AG04449 (cell line): ENCODE measurements at regions not wholly inside any gene's neighbourhood (a gene's known extent, or its start where the extent isn't known, plus 50 kb on each side); places are given as distances from the start of the nearest gene placed in this dataset.
A peak's percentile ranks its signal among the peaks of the same experiment; 100 is the strongest.

Experiments
- CTCF ChIA-PET: fragments of 350-600 bp; formaldehyde crosslinking; extraction: SDS; loops from one replicate; lab custom pipeline; 2021; ENCODE audit warnings: antibody characterized with exemption; lab: Yijun Ruan, JAX
- POLR2A ChIA-PET: fragments of 400-600, 350-600 bp; formaldehyde crosslinking; extraction: SDS; loops from one replicate; lab custom pipeline; 2020; ENCODE audit warnings: antibody characterized with exemption, inconsistent platforms; lab: Yijun Ruan, JAX
- DNase-seq: peaks from one replicate; pipeline ENCODE4 v3.0.0-alpha.2; 2010; ENCODE audit warnings: low read depth, low spot score
- H3K4me3 ChIP-seq: 2 replicates; pipeline ENCODE4 v1.5.1; 2011; ENCODE audit warnings: low read depth, mild to moderate bottlenecking, control low read depth, low read length
- TF ChIP-seq, protein P1 (sequence below): IDR thresholded peaks from one replicate; pipeline ENCODE4 v1.5.1; 2011; ENCODE audit warnings: mild to moderate bottlenecking, moderate library complexity, low read length, control low read depth, inconsistent platforms; ENCODE audit not compliant: insufficient read depth; ENCODE audit errors: missing control alignments

DNA sequence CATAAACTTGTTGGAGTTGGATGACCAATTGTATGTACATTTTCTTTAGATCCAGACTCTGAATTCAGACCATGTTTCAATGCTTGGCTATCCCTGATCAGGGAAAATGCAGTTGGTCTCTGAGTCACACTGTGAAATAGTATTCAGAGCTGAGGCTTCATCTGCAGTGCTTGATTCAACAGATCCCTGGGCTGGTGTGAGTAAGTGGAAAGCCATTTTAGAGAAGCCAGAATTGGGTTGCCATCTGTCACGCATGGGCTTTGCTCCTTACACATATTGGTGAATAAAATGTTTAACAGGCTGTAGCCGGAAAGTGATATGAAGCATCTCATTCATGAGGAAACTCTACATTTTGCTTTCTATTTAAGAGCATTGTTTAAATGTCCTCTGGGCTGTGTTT is 50.0 kb upstream of the ACYP2 start:
- no peak overlapping the region for H3K4me3 ChIP-seq
- POLR2A ChIA-PET, result no interaction called here
- CTCF ChIA-PET, result no interaction called here
- TF ChIP-seq, protein P1, sequence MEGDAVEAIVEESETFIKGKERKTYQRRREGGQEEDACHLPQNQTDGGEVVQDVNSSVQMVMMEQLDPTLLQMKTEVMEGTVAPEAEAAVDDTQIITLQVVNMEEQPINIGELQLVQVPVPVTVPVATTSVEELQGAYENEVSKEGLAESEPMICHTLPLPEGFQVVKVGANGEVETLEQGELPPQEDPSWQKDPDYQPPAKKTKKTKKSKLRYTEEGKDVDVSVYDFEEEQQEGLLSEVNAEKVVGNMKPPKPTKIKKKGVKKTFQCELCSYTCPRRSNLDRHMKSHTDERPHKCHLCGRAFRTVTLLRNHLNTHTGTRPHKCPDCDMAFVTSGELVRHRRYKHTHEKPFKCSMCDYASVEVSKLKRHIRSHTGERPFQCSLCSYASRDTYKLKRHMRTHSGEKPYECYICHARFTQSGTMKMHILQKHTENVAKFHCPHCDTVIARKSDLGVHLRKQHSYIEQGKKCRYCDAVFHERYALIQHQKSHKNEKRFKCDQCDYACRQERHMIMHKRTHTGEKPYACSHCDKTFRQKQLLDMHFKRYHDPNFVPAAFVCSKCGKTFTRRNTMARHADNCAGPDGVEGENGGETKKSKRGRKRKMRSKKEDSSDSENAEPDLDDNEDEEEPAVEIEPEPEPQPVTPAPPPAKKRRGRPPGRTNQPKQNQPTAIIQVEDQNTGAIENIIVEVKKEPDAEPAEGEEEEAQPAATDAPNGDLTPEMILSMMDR, result no peak
- peak; percentile 93 for DNase-seq

DNA sequence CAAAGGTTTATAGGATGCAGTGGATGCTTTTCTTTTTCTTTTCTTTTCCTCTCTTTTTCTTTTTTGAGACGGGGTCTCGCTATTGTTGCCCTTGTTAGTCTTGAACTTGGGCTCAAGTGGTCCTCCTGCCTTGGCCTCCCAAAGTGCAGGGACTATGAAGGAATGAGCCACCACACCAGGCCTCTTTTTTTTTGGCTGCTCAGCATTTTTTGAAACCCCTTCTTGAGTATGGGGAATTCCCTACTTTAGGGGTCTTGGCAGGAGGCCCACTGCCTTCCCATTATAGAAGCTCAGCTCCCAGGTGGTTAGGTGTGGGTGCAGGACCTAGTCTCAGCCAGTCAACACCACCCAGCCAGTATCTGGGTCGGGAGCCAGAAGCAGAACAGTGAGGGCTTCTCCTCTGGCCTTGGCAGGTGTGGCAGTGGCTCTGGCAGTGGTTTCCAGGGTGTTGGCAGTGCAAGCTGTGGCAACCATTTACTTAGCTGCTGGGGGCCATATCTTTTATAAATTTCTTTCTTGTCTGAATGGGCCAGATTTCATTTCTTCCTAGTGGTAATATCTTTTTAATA is 51.4 kb upstream of the ACYP2 start:
- no peak overlapping the region for H3K4me3 ChIP-seq
- DNase-seq, result no peak
- POLR2A ChIA-PET, result no interaction called here
- CTCF ChIA-PET, result interaction anchor here (0.9 kb wide), 1 partner anchor 11 kb away, joined by 3 read pairs; no protein-coding TSS in a partner anchor
- TF ChIP-seq, protein P1, result no peak

DNA sequence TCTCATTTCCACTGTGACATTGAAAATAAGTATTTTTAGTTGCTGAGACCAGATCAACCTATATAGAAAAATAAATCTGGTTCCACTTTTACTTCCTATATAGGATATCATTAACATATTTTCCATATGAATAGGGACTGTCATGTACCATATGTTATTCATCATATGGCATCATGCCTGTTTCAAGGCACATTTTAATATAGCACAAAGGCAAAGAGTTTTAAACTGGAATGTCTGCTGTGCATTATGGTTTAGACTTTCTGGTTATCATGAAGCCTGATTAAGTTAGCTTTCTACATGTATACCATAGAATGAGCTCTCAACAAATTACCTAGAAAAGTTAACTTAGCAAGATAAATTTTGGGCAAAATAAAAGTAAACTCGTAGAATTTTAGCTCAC is 53.0 kb upstream of the ACYP2 start:
- DNase-seq, result no peak
- ChIA-PET POLR2A (no interaction called here), CTCF (no interaction called here)
- TF ChIP-seq, protein P1, result no peak
- no peak overlapping the region for H3K4me3 ChIP-seq

DNA sequence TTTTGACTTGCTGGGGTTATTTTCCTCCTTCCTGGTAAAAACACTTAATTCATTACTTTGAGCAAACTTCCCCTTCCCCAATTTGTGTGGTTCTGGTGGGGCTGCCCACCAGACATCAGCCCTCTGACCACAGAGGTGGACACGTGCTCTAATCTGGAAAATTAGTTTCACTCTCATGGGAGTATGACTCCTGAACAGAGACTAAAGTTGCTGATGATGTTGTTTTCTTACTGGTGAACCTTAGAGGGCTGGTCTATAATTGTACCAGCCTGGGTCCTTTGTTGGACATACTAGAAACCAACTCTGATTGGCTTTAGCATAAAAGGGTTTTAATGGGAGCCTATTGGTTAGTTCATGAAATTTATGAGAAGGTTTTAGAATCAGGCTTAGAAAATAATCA is 54.1 kb upstream of the ACYP2 start:
- no peak for DNase-seq
- ChIA-PET CTCF (interaction anchor here (1.1 kb wide), 1 partner anchor 8 kb away, joined by 3 read pairs; no protein-coding TSS in a partner anchor), POLR2A (no interaction called here)
- H3K4me3 ChIP-seq, result no peak overlapping the region
- TF ChIP-seq, protein P1, result no peak

DNA sequence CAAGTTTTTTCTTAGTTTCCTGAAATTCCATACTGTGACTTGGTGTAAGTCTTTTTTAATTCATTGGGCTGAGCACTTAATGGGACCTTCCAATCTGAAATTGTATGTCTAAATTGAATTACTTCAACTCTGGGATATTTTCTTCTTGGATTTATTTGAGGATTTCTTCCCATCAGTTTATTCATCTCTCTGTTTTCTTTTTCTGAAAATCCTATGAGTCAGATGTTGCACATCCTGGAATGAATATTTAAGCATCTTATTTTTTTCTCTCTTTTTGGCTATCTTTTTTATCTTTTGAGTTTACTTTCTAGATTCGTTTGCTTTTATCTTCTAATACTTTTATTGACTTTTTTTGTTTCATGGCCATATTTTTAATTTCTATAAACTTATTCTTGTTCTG is 55.4 kb upstream of the ACYP2 start:
- H3K4me3 ChIP-seq, result no peak overlapping the region
- CTCF ChIA-PET, result no interaction called here
- TF ChIP-seq, protein P1, result no peak
- no peak for DNase-seq
- POLR2A ChIA-PET, result no interaction called here

DNA sequence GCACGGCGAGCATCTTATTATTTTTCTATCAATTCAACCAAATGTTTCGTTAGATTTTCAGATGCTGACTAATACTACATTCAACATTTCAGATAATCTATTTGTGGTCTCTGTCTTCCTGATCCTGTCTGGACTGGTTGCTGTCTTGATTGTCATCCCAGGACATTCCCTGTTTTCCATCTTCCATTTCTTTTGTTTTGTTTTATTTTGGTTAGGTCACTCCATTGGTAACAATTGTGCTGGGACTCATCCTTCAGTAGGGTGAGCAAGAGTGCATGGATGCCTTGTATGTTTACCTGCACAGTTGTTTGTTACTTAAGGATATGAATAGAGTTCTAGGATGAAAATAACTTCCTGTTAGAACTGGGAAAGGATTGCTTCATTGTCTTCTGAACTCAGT is 55.9 kb upstream of the ACYP2 start:
- ChIA-PET CTCF (no interaction called here), POLR2A (no interaction called here)
- H3K4me3 ChIP-seq, result no peak overlapping the region
- TF ChIP-seq, protein P1, result no peak
- DNase-seq, result no peak
